SK-N-SH (cell line): ENCODE measurements at regions not wholly inside any gene's neighbourhood (a gene's known extent, or its start where the extent isn't known, plus 50 kb on each side); places are given as distances from the start of the nearest gene placed in this dataset.

Source experiments
- CTCF ChIA-PET: fragments of 300-600, 350-600 bp; formaldehyde crosslinking; extraction: SDS; loops from one replicate; lab custom pipeline; 2021; lab: Yijun Ruan, JAX
- POLR2A ChIA-PET: fragments of 350-600 bp; sonication (Branson Sonifier 250); formaldehyde crosslinking; extraction: SDS; loops from one replicate; lab custom pipeline; 2020; ENCODE audit warnings: antibody characterized with exemption, inconsistent platforms; lab: Yijun Ruan, JAX
- DNase-seq: peaks from one replicate; pipeline ENCODE4 v3.0.0; 2012
- H2AFZ ChIP-seq: fragments of 200-600 bp; sonication (generic); 2 replicates; pipeline ENCODE4 v1.8.1; 2016; ENCODE audit warnings: antibody characterized with exemption, mild to moderate bottlenecking, low read depth
- H3F3A ChIP-seq: fragments of 200-600 bp; sonication (generic); replicated peaks from 2 replicates; pipeline ENCODE3; 2016; ENCODE audit warnings: antibody characterized with exemption, mild to moderate bottlenecking; ENCODE audit not compliant: insufficient read depth
- H3K27ac ChIP-seq, 2 experiments: fragments of 200-500 bp in 1 of 2; fragments of 200-600 bp in 1 of 2; sonication (Bioruptor generic) in 1 of 2; sonication (generic), shearing (Covaris generic) in 1 of 2; 2 replicates each; pipeline versions ENCODE4 v1.5.1 to v1.6.1; 2014 to 2016; ENCODE audit warnings: low read depth in 2 of 2, inconsistent platforms in 1 of 2, low read length in 1 of 2, mild to moderate bottlenecking in 1 of 2, mixed read lengths in 1 of 2
- H3K27me3 ChIP-seq: fragments of 200-600 bp; sonication (generic), shearing (Covaris generic); 2 replicates; pipeline ENCODE4 v1.6.1; 2016; ENCODE audit warnings: mixed run types; ENCODE audit not compliant: insufficient read depth
- H3K36me3 ChIP-seq, 2 experiments: fragments of 200-500 bp in 1 of 2; fragments of 200-600 bp in 1 of 2; sonication (Bioruptor generic) in 1 of 2; sonication (generic) in 1 of 2; replicated peaks in 1 of 2; 2 replicates each; pipeline versions ENCODE3 to v1.5.1; 2014 to 2016; ENCODE audit warnings: low read length in 1 of 2, mild to moderate bottlenecking in 1 of 2; ENCODE audit not compliant: insufficient read depth in 2 of 2, control insufficient read depth in 1 of 2
- H3K4me1 ChIP-seq, 2 experiments: fragments of 200-500 bp in 1 of 2; fragments of 200-600 bp in 1 of 2; sonication (Bioruptor generic) in 1 of 2; sonication (generic), shearing (Covaris generic) in 1 of 2; 2 replicates each; pipeline versions ENCODE4 v1.5.1 to v1.6.1; 2014 to 2016; ENCODE audit warnings: low read depth in 1 of 2, low read length in 1 of 2, mixed run types in 1 of 2; ENCODE audit not compliant: insufficient read depth in 2 of 2, control insufficient read depth in 1 of 2
- H3K4me2 ChIP-seq: fragments of 200-600 bp; sonication (generic), shearing (Covaris generic); 2 replicates; pipeline ENCODE4 v1.6.1; 2017; ENCODE audit warnings: mixed run types
- H3K4me3 ChIP-seq, 2 experiments: fragments of 200-500 bp in 1 of 2; fragments of 200-600 bp in 1 of 2; sonication (Bioruptor generic) in 1 of 2; sonication (generic), shearing (Covaris generic) in 1 of 2; 2 replicates each; pipeline versions ENCODE4 v1.5.1 to v1.8.1; 2014 to 2016; ENCODE audit warnings: low read depth in 2 of 2, inconsistent platforms in 1 of 2, low read length in 1 of 2, mild to moderate bottlenecking in 1 of 2, mixed read lengths in 1 of 2, moderate library complexity in 1 of 2
- H3K79me2 ChIP-seq: fragments of 200-600 bp; sonication (generic); 2 replicates; pipeline ENCODE4 v1.8.1; 2017; ENCODE audit warnings: mild to moderate bottlenecking; ENCODE audit not compliant: insufficient read depth
- H3K9ac ChIP-seq: fragments of 200-600 bp; sonication (generic); 2 replicates; pipeline ENCODE4 v1.6.1; 2017; ENCODE audit warnings: mixed run types
- H3K9me2 ChIP-seq: fragments of 200-600 bp; sonication (generic); 2 replicates; pipeline ENCODE4 v1.6.1; 2017; ENCODE audit warnings: mixed run types
- H3K9me3 ChIP-seq: fragments of 200-600 bp; sonication (generic); 2 replicates; pipeline ENCODE4 v1.6.1; 2017; ENCODE audit warnings: mixed run types, mild to moderate bottlenecking, moderate library complexity
- H4K20me1 ChIP-seq: fragments of 200-600 bp; sonication (generic); 2 replicates; pipeline ENCODE4 v1.6.1; 2017; ENCODE audit warnings: mild to moderate bottlenecking, mixed run types; ENCODE audit not compliant: insufficient read depth
- ELF1 ChIP-seq: IDR thresholded peaks from 2 replicates; pipeline ENCODE4 v1.4.0; 2012
- FOSL2 ChIP-seq: IDR thresholded peaks from 2 replicates; pipeline ENCODE4 v1.4.0; 2012; ENCODE audit warnings: low read depth, mild to moderate bottlenecking, moderate library complexity, borderline replicate concordance
- GATA2 ChIP-seq: sonication (generic); formaldehyde crosslinking; IDR thresholded peaks from 2 replicates; pipeline ENCODE4 v1.5.0; 2020; ENCODE audit warnings: mild to moderate bottlenecking, missing genetic modification reagents
- MEF2A ChIP-seq: IDR thresholded peaks from 2 replicates; pipeline ENCODE4 v1.4.0; 2012; ENCODE audit warnings: low read depth, borderline replicate concordance
- NFIC ChIP-seq: IDR thresholded peaks from 2 replicates; pipeline ENCODE4 v1.4.0; 2012; ENCODE audit warnings: borderline replicate concordance
- NRF1 ChIP-seq: IDR thresholded peaks from 2 replicates; pipeline ENCODE4 v1.6.1; 2012; ENCODE audit warnings: low read depth, mild to moderate bottlenecking, low read length
- POLR2AphosphoS5 ChIP-seq: IDR thresholded peaks from 2 replicates; pipeline ENCODE4 v1.6.1; 2012; ENCODE audit warnings: low read depth, low read length
- RCOR1 ChIP-seq: fragments of 150-350 bp; IDR thresholded peaks from 2 replicates; pipeline ENCODE4 v1.6.1; 2017; ENCODE audit warnings: antibody characterized with exemption, low read length
- RXRA ChIP-seq: IDR thresholded peaks from 2 replicates; pipeline ENCODE4 v1.4.0; 2012; ENCODE audit warnings: low read depth, mild to moderate bottlenecking, borderline replicate concordance
- SIN3A ChIP-seq: IDR thresholded peaks from 2 replicates; pipeline ENCODE4 v1.6.1; 2012; ENCODE audit warnings: low read depth, mild to moderate bottlenecking, low read length, moderate library complexity, borderline replicate concordance
- SMC3 ChIP-seq: IDR thresholded peaks from 2 replicates; pipeline ENCODE4 v1.6.1; 2012; ENCODE audit warnings: low read depth, low read length, improper control_type of control experiment
- TAF1 ChIP-seq: IDR thresholded peaks from 2 replicates; pipeline ENCODE4 v1.6.1; 2012; ENCODE audit warnings: low read depth, mild to moderate bottlenecking, low read length, moderate library complexity, borderline replicate concordance
- YY1 ChIP-seq: IDR thresholded peaks from 2 replicates; pipeline ENCODE4 v1.4.0; 2012; ENCODE audit warnings: low read depth, mild to moderate bottlenecking
- WGBS: methylation state at CpG from one replicate; pipeline ENCODE4 v1.1.6; 2017; ENCODE audit warnings: low lambda C conversion rate; 5-methylcytosine and 5-hydroxymethylcytosine counted together
- TF ChIP-seq, protein P1 (sequence below): fragments of 150-350 bp; IDR thresholded peaks from 2 replicates; pipeline ENCODE4 v1.6.1; 2016; ENCODE audit warnings: mild to moderate bottlenecking, low read depth, low read length
- TF ChIP-seq, protein P2 (sequence below): IDR thresholded peaks from 2 replicates; pipeline ENCODE4; 2012
- TF ChIP-seq, protein P3 (sequence below): fragments of 200-600 bp; sonication (generic); IDR thresholded peaks from 2 replicates; pipeline ENCODE4 v1.6.1; 2017; ENCODE audit warnings: antibody characterized with exemption, mild to moderate bottlenecking, moderate library complexity

DNA sequence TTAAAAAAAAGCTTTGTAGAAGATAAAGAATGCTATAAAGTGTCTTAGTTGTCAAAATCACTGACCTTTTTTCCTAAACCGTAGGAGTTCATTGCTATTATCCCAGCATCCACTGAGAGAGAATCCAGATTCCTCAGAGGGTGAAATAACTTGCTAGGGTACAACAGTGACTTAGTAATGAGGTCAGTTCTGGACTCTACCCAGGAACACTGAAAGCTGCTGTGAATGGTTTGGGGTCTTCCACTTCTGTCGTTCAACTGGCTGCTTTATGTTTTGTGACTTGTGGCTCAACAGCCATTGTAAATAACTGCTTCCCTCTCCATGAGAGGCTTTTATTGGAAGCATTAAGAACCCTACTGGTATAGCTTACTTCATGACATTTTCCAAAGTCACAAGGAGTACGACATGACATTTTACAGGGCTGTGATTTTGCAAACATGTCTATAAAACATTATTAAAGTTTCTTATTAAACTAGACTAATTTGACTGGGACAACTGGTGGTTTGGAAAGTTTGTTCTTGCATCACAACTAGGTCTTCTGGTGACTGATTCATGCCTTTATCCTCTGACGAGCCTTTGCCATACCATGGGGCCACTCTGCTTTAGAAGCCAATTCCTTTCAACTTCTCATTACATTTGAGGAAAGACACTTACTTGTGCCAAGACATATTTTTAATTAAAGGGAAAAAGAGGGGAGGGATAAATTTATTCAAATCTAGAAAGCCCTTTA, 92.2 kb upstream of the CDH11 start:
- no peaks in the 10 kb centered on the region for H4K20me1 ChIP-seq
- 47% methylated on average over 4 of the region's 4 CpGs for WGBS
- no peak overlapping the region for H3K4me3 ChIP-seq
- H3F3A ChIP-seq = no peaks in the 10 kb centered on the region
- H3K9ac ChIP-seq = no peak overlapping the region
- TF ChIP-seq, protein P1, sequence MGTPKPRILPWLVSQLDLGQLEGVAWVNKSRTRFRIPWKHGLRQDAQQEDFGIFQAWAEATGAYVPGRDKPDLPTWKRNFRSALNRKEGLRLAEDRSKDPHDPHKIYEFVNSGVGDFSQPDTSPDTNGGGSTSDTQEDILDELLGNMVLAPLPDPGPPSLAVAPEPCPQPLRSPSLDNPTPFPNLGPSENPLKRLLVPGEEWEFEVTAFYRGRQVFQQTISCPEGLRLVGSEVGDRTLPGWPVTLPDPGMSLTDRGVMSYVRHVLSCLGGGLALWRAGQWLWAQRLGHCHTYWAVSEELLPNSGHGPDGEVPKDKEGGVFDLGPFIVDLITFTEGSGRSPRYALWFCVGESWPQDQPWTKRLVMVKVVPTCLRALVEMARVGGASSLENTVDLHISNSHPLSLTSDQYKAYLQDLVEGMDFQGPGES = no peak
- TF ChIP-seq RXRA = no peak
- TF ChIP-seq FOSL2 = no peak
- no peak for TF ChIP-seq NRF1
- TF ChIP-seq NFIC = no peak
- TF ChIP-seq, protein P2, sequence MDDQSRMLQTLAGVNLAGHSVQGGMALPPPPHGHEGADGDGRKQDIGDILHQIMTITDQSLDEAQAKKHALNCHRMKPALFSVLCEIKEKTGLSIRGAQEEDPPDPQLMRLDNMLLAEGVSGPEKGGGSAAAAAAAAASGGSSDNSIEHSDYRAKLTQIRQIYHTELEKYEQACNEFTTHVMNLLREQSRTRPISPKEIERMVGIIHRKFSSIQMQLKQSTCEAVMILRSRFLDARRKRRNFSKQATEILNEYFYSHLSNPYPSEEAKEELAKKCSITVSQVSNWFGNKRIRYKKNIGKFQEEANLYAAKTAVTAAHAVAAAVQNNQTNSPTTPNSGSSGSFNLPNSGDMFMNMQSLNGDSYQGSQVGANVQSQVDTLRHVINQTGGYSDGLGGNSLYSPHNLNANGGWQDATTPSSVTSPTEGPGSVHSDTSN = no peak
- TF ChIP-seq, protein P3, sequence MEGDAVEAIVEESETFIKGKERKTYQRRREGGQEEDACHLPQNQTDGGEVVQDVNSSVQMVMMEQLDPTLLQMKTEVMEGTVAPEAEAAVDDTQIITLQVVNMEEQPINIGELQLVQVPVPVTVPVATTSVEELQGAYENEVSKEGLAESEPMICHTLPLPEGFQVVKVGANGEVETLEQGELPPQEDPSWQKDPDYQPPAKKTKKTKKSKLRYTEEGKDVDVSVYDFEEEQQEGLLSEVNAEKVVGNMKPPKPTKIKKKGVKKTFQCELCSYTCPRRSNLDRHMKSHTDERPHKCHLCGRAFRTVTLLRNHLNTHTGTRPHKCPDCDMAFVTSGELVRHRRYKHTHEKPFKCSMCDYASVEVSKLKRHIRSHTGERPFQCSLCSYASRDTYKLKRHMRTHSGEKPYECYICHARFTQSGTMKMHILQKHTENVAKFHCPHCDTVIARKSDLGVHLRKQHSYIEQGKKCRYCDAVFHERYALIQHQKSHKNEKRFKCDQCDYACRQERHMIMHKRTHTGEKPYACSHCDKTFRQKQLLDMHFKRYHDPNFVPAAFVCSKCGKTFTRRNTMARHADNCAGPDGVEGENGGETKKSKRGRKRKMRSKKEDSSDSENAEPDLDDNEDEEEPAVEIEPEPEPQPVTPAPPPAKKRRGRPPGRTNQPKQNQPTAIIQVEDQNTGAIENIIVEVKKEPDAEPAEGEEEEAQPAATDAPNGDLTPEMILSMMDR = no peak
- no peak for TF ChIP-seq RCOR1
- no peak for TF ChIP-seq TAF1
- no peak for TF ChIP-seq YY1
- TF ChIP-seq MEF2A = no peak
- H3K9me2 ChIP-seq = no peaks in the 10 kb centered on the region
- ChIA-PET CTCF (no interaction called here), POLR2A (no interaction called here)
- H3K4me1 ChIP-seq = no peaks in the 10 kb centered on the region
- H3K4me2 ChIP-seq = no peak overlapping the region
- no peak for DNase-seq
- no peaks in the 10 kb centered on the region for H3K27me3 ChIP-seq
- H3K36me3 ChIP-seq = no peaks in the 10 kb centered on the region
- H3K9me3 ChIP-seq = no peaks in the 10 kb centered on the region
- H2AFZ ChIP-seq = no peak overlapping the region
- H3K27ac ChIP-seq = no peak overlapping the region
- no peaks in the 10 kb centered on the region for H3K79me2 ChIP-seq

DNA sequence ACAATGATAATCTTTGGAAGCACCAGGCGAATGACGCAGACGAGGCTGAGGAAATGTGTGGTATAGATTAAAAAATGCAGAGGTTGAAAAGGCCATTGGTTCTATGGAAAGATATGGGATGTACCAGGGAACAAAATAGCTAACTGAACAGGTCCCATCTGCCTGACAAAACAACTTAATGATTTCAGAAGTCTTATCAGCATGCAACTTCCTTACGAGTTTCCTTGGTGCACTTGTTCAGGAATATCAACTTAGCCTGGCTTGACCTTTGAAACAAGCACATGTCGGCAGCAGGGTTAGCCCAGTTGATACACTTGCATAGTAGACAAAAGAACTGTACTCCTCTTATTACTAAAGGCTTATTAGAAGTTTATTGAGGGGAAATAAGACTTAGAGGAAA, 90.9 kb upstream of the CDH11 start:
- no peak overlapping the region for H3K9ac ChIP-seq
- 74% methylated on average over 5 of the region's 5 CpGs for WGBS
- H3K36me3 ChIP-seq = no peaks in the 10 kb centered on the region
- POLR2A ChIA-PET = no interaction called here
- H3K79me2 ChIP-seq = no peaks in the 10 kb centered on the region
- H3K9me2 ChIP-seq = no peaks in the 10 kb centered on the region
- H3F3A ChIP-seq = no peaks in the 10 kb centered on the region
- H3K27ac ChIP-seq = no peak overlapping the region
- TF ChIP-seq POLR2AphosphoS5 = no peak
- TF ChIP-seq NRF1 = no peak
- TF ChIP-seq RXRA = no peak
- TF ChIP-seq ELF1 = no peak
- TF ChIP-seq MEF2A = no peak
- TF ChIP-seq GATA2 = no peak
- TF ChIP-seq SIN3A = no peak
- TF ChIP-seq SMC3 = no peak
- TF ChIP-seq, protein P3 = no peak
- H4K20me1 ChIP-seq = no peaks in the 10 kb centered on the region
- H3K4me2 ChIP-seq = no peak overlapping the region
- no peak for DNase-seq
- no peak overlapping the region for H3K4me3 ChIP-seq
- no peaks in the 10 kb centered on the region for H3K9me3 ChIP-seq
- no peaks in the 10 kb centered on the region for H3K4me1 ChIP-seq
- H2AFZ ChIP-seq = no peak overlapping the region
- H3K27me3 ChIP-seq = no peaks in the 10 kb centered on the region
- CTCF ChIA-PET = no interaction called here
